Activated naive CD4-positive, alpha-beta T cell treated with anti-CD3 and anti-CD28 coated beads, Interleukin-2, amount 50 U/mL, for 24 hours (primary cell): ENCODE measurements at regions not wholly inside any gene's neighbourhood (a gene's known extent, or its start where the extent isn't known, plus 50 kb on each side); places are given as distances from the start of the nearest gene placed in this dataset.

Experiments used
- H3K27ac Mint-ChIP-seq: one replicate; pipeline ENCODE4 v1.8.0; 2021; ENCODE audit warnings: mild to moderate bottlenecking, mixed read lengths
- H3K27me3 Mint-ChIP-seq: one replicate; pipeline ENCODE4 v1.8.0; 2021; ENCODE audit warnings: mixed read lengths
- H3K36me3 Mint-ChIP-seq: one replicate; pipeline ENCODE4 v1.8.0; 2021; ENCODE audit warnings: mixed read lengths
- H3K4me1 Mint-ChIP-seq: one replicate; pipeline ENCODE4 v1.8.0; 2021; ENCODE audit warnings: mixed read lengths
- H3K4me3 Mint-ChIP-seq: one replicate; pipeline ENCODE4 v1.8.0; 2021; ENCODE audit warnings: mild to moderate bottlenecking, mixed read lengths
- H3K9me3 Mint-ChIP-seq: one replicate; pipeline ENCODE4 v1.8.0; 2021; ENCODE audit warnings: mixed read lengths

DNA sequence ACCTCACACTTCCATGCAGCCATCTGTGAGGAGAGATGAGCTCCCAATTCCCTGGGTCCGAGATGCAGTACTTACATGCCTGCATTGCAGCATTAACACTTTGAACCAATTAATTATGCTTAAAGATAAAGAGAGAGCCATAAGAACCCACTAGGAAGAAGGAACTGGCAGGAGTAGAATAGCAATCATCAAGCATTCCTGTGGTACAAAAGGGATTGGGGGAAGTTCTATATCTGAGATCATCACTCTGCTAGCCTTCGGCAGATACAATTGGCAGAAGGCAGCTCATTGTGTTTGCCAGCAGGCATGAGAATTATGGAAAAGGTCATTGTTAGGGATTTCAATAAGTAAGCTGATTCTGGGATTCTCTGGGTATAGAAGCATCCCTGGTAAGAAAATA lies 891.4 kb downstream of the NTRK3 start:
- no peaks in the 10 kb centered on the region for H3K36me3 Mint-ChIP-seq
- no peaks in the 10 kb centered on the region for H3K4me1 Mint-ChIP-seq
- H3K9me3 Mint-ChIP-seq, result no peaks in the 10 kb centered on the region
- H3K27ac Mint-ChIP-seq, result no peak overlapping the region
- no peak overlapping the region for H3K4me3 Mint-ChIP-seq
- no peaks in the 10 kb centered on the region for H3K27me3 Mint-ChIP-seq

DNA sequence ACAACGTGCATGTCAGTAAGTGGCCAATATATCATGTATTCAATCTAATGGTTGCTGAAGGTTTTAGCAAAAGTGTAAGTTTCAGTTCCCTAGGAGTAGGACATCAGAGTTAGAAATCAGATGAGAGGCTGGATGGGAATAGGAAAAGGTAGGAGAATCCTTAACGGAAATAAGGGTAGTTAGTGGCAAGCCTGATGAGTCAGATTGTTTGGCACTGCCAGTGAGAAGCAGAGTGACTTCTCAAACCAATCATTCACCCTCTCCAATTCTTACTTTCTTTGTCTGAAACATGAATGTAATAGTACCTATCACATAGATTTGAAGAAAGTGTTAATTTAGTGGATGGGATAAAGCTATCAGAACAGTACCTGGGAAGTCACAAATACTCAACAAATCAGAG lies 894.0 kb downstream of the NTRK3 start:
- H3K27ac Mint-ChIP-seq, result no peak overlapping the region
- H3K4me3 Mint-ChIP-seq, result no peak overlapping the region
- H3K9me3 Mint-ChIP-seq, result no peaks in the 10 kb centered on the region
- no peaks in the 10 kb centered on the region for H3K36me3 Mint-ChIP-seq
- no peaks in the 10 kb centered on the region for H3K27me3 Mint-ChIP-seq
- H3K4me1 Mint-ChIP-seq, result no peaks in the 10 kb centered on the region

DNA sequence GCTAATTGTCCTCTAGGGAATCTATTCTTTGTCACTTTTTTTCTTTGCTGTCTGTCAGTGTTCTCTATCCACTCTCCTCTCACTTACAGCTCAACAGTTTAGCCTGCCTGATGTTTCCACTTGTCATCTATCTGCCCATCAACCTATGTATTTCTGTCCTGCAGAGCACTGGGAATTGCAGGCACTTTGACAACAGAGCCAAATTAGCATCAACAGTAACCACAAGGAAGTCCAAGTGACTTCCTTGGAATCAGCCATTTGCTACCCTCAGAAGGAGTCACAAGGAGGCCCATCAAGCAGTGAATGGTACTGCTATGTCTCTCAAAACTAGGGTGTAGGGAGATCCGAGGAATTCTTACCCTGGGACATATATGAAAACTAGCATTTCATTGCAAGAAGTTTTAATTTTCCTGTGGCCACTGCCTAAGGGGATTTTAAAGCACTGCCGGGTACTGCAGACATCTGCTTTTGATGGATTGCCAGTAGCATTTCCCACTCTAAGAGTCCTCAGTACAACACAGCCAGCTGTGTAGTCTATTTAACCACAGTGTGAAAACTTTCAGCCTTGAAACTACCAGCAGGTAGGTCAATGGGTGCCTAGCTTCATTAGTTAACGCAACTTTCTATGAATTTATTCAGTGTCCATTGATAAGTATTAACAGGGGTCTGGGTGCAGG lies 898.8 kb downstream of the NTRK3 start:
- no peak overlapping the region for H3K27ac Mint-ChIP-seq
- H3K36me3 Mint-ChIP-seq, result no peaks in the 10 kb centered on the region
- no peaks in the 10 kb centered on the region for H3K27me3 Mint-ChIP-seq
- no peak overlapping the region for H3K4me3 Mint-ChIP-seq
- H3K4me1 Mint-ChIP-seq, result no peaks in the 10 kb centered on the region
- no peaks in the 10 kb centered on the region for H3K9me3 Mint-ChIP-seq

DNA sequence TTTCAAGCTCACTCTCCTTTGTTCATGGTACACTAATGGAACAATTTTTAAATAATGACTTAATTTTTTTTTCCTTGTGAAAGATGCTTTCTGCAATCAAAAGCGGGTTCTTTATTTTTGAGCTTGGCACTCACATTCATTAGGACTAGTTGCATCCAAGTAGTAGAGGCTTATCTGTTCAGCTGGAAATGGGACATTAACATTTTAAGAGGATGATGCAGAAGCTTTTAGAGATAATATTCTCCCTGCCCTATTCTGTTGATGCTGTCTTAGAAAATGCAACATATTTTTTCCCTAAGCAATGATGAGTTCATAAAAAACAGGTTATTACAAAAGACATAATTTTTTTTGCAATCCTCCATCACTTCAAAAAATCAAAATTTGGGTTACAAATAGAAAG lies 900.6 kb downstream of the NTRK3 start:
- no peaks in the 10 kb centered on the region for H3K36me3 Mint-ChIP-seq
- H3K27ac Mint-ChIP-seq, result no peak overlapping the region
- H3K4me3 Mint-ChIP-seq, result no peak overlapping the region
- no peaks in the 10 kb centered on the region for H3K4me1 Mint-ChIP-seq
- H3K27me3 Mint-ChIP-seq, result no peaks in the 10 kb centered on the region
- no peaks in the 10 kb centered on the region for H3K9me3 Mint-ChIP-seq

DNA sequence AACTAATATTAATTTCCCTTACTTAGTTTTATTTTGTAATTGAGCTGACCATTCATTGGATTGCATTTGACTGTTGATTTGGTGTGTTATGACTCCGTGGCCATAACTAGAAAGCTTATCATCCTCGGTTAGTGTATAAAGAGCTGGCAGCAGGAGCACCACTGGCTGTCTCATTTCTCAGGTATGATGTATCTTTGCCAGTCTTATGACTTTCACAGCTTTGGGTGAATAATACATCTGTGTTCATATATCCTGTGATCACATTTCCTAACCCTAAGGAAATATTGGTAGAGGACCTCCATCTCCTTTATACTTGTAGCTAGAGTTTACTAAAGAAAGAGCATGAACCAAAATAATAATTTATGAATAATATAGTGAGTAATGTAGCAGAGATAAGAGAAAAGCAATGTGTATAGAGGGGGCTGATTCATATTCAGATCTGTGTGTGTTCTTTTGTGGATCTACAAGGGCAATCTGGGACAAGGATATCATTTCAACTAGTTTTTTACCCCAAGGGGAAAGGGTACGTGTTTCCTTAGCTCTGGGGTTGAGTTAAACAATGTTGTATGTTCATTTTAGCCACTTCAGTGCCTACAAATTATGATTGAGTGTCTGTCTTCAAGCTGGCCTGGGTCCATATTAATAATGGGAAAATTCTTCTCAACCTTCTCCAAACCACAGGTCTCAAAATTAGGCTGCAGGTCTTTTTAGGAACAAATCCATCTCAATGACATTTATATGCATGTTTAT lies 901.7 kb downstream of the NTRK3 start:
- Mint-ChIP-seq H3K4me1 (no peaks in the 10 kb centered on the region), H3K27ac (no peak overlapping the region), H3K9me3 (no peaks in the 10 kb centered on the region), H3K4me3 (no peak overlapping the region), H3K36me3 (no peaks in the 10 kb centered on the region), H3K27me3 (no peaks in the 10 kb centered on the region)

DNA sequence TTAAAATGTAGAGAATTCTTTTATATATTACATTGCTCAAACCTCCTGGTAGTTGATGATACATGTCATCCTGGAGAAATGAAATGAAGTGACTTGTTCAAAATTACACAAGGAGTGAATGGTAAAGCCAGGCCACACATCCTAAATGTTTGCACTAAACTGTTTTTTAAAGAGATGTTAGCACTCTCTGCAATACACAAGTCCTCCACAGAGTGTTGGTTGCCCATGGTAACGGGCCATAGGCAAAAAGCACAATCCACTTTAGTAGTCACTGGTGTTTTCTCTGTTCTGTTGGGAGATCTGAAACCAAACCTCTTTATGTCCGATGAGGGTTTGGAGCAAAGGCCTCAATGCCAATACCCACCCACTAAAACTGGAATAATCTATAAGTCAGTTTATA lies 907.4 kb downstream of the NTRK3 start:
- H3K4me3 Mint-ChIP-seq, result no peak overlapping the region
- H3K4me1 Mint-ChIP-seq, result no peaks in the 10 kb centered on the region
- no peak overlapping the region for H3K27ac Mint-ChIP-seq
- H3K27me3 Mint-ChIP-seq, result peaks cover 2% of the 10 kb centered on the region
- no peaks in the 10 kb centered on the region for H3K9me3 Mint-ChIP-seq
- no peaks in the 10 kb centered on the region for H3K36me3 Mint-ChIP-seq

DNA sequence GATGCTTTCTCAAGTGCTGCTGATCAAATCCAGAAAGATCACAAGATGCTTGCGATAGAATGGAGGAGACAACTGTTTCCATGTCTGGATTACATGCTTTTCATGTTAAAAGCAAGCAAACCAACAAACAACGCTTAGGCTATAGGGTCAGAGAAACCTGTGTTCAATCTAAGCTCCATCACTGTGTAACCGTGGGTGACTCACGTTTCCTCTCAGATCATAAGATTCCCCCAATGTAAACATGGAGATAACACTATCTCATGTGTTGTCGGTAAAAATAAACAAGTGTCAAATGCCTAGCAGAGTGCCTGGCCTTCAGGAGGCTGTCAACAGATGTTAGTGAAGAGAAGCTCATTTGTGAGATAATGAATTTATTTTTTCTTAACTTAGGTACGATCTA lies 907.8 kb downstream of the NTRK3 start:
- Mint-ChIP-seq H3K9me3 (no peaks in the 10 kb centered on the region), H3K27ac (no peak overlapping the region), H3K36me3 (no peaks in the 10 kb centered on the region), H3K4me1 (no peaks in the 10 kb centered on the region), H3K4me3 (no peak overlapping the region), H3K27me3 (peaks cover 2% of the 10 kb centered on the region)

DNA sequence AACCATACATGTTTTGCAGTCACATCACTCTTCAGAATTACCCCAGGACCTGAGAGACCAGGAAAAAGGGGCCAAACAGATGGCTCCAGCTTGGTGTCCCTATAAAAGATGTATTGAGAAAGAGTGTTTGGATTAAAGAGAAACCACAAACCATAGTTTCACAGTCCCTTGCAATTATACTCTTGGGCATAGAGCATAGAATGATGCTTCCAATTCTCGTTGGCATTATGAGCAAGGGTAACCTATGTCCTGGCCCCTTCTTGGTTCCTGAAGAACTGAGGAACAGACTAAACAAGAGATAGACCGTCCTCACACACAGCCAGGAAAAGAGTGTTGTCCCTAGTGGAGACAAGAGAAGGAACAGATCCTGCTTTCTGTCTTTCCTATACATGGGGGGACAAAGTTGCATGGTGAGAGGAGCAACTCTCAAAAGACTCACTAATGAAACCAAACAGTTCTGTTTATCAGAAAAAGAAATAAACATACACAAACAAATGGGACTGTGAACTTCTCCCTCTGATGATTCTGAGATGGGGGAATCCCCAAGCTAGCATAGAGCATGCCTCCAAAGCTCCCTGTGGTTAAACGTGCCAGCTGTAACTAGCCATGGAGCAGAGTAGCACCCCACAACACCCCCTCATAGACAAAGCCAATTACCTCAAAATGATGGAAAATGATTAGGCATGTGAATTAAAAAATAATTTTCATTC lies 908.6 kb downstream of the NTRK3 start:
- Mint-ChIP-seq H3K4me3 (no peak overlapping the region), H3K9me3 (no peaks in the 10 kb centered on the region), H3K27ac (no peak overlapping the region), H3K36me3 (no peaks in the 10 kb centered on the region), H3K27me3 (peaks cover 2% of the 10 kb centered on the region), H3K4me1 (no peaks in the 10 kb centered on the region)

DNA sequence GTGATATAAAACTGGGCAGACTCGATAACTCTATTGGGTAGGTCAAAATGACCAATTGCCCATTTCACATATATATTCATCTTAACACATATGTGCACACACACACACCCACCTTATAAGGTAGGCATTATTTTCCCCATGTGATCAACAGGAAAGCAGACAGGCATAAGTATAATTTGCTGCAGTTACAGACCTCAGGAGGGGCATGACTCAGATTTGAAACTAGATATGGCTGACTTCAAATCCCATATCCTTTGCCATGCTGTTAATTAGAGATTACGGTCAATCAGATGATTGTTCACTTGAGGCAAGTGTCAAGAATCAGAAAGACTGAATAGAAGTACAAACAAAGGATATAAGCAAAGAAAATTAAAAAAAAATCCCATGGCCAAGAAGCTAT lies 910.6 kb downstream of the NTRK3 start:
- H3K4me1 Mint-ChIP-seq, result no peaks in the 10 kb centered on the region
- H3K9me3 Mint-ChIP-seq, result peaks cover 5% of the 10 kb centered on the region
- no peak overlapping the region for H3K27ac Mint-ChIP-seq
- no peaks in the 10 kb centered on the region for H3K36me3 Mint-ChIP-seq
- H3K27me3 Mint-ChIP-seq, result peaks cover 6% of the 10 kb centered on the region
- no peak overlapping the region for H3K4me3 Mint-ChIP-seq

DNA sequence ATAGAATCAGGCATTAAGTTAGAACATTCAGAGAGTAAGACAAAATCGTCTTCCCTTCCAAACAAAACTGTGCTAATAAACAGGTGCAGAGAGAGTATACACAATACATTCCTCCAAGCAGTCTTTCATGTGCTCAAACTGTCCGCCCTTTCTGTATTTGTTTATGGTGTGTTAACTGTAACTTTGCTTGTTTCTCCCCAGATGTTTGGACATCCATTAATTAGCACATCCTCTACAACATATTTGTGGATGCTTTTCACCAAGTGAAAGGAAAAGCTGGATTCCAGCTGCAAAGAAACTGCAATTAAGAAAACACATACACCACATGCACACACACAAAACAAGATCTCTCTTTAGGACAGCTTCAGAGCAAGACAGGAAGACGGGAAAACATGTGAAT lies 912.6 kb downstream of the NTRK3 start:
- peaks cover 5% of the 10 kb centered on the region for H3K9me3 Mint-ChIP-seq
- no peaks in the 10 kb centered on the region for H3K36me3 Mint-ChIP-seq
- H3K4me1 Mint-ChIP-seq, result no peaks in the 10 kb centered on the region
- no peak overlapping the region for H3K27ac Mint-ChIP-seq
- no peak overlapping the region for H3K4me3 Mint-ChIP-seq
- H3K27me3 Mint-ChIP-seq, result peaks cover 6% of the 10 kb centered on the region

DNA sequence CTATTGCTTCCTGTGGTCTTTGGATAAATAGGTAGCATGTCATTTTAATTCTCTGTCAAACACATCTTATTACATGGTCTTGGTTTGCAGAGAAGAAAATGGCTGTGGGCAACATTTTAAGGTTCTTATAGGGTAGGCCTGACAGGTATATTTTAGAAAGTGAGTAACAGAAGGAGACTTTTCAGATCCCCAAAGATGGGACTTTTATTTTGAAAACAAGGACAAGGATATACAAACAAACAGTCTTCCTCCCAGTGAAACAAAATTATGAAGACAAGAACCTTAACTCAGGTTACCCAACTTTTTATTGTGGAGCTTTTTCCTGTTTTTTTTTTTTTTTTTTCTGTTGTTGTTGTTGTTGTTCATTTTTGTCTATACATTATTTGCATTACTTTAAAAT lies 916.2 kb downstream of the NTRK3 start:
- no peak overlapping the region for H3K27ac Mint-ChIP-seq
- no peaks in the 10 kb centered on the region for H3K36me3 Mint-ChIP-seq
- H3K27me3 Mint-ChIP-seq, result peaks cover 6% of the 10 kb centered on the region
- H3K4me3 Mint-ChIP-seq, result no peak overlapping the region
- H3K4me1 Mint-ChIP-seq, result no peaks in the 10 kb centered on the region
- peaks cover 6% of the 10 kb centered on the region for H3K9me3 Mint-ChIP-seq

DNA sequence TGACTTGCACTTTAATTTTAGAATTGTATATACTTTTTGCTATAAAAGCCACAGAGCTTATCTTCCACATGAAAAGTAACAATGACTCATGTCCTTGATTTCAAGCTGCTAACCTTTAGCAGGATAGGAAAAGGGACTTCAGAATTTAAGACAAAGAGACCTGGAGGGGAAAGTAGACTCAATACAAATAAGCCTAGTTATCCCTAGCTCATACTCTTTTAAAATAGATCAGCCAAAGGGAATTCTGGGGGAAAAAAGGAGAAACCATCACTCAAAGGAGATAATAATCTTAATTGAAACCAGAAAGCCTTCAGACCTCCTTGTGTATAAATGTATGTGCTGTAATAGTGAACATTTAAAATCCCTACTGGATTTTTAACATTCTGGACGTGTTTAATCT lies 930.3 kb downstream of the NTRK3 start:
- Mint-ChIP-seq H3K36me3 (no peaks in the 10 kb centered on the region), H3K27me3 (peaks cover 2% of the 10 kb centered on the region), H3K4me3 (no peak overlapping the region), H3K27ac (no peak overlapping the region), H3K4me1 (no peaks in the 10 kb centered on the region), H3K9me3 (no peaks in the 10 kb centered on the region)

DNA sequence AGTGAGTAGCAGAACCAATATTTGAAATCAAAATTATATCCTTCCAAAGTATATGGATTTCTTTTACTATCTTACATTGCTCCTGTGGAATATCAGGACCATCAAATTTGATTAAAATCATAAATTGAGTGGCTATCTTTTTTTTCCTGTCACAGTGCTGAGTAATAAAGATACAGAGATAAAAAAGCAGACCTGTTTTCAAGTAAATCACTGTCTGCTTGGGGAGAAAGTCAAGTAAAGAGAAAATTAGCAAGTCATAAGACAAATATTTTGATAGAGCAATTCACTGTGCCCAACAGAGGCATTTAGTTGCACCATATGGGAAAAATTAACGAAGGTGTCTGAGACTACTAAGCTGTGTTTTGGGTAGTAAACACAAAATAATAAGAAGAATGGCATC lies 933.7 kb downstream of the NTRK3 start:
- H3K27ac Mint-ChIP-seq, result no peak overlapping the region
- H3K27me3 Mint-ChIP-seq, result peaks cover 7% of the 10 kb centered on the region
- no peaks in the 10 kb centered on the region for H3K4me1 Mint-ChIP-seq

DNA sequence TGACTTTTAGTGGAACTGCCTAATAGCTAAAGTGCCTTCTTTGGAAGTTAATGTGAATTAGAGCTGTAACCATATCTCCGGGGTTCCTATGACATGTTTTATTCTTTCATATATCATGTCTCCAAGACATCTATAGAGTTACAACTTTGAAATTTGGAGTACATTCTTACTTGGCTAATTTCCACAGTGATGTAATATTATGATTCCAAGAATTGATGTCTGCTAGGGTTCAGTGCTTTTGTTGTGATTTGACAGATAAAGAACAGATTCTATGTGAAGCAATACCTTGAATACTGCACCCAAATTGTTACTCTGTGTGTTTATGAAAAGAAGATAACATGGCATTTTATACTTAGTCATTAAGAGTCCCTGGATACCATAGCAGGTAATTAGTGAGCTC lies 934.3 kb downstream of the NTRK3 start:
- Mint-ChIP-seq H3K36me3 (no peaks in the 10 kb centered on the region), H3K4me3 (no peak overlapping the region), H3K27ac (no peak overlapping the region), H3K4me1 (no peaks in the 10 kb centered on the region), H3K9me3 (no peaks in the 10 kb centered on the region), H3K27me3 (peaks cover 7% of the 10 kb centered on the region)

More for the DNA sequence above, 933.7 kb downstream of the NTRK3 start:
- Mint-ChIP-seq H3K9me3 (no peaks in the 10 kb centered on the region), H3K4me3 (no peak overlapping the region), H3K36me3 (no peaks in the 10 kb centered on the region)

DNA sequence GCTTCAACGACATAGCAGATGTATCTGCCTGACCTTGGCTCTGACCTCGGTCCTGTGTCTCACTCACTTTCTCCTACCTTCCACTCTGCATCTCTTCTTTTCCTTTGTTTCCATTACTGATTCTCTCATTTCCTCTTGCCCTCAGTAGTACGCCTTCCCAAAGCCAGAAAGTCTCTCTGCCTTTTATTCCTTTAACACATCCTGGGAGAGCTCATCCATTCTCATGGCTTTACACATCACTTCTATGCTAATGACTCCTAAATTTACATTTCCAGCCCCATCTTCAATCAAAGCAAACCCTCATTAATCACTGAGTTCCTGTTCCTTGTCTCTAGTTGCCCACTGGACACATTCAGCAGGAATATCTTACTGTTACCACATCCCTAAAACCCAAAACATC lies 938.6 kb downstream of the NTRK3 start:
- Mint-ChIP-seq H3K9me3 (no peaks in the 10 kb centered on the region), H3K36me3 (no peaks in the 10 kb centered on the region), H3K27me3 (peaks cover 7% of the 10 kb centered on the region), H3K27ac (no peak overlapping the region), H3K4me3 (no peak overlapping the region), H3K4me1 (no peaks in the 10 kb centered on the region)

DNA sequence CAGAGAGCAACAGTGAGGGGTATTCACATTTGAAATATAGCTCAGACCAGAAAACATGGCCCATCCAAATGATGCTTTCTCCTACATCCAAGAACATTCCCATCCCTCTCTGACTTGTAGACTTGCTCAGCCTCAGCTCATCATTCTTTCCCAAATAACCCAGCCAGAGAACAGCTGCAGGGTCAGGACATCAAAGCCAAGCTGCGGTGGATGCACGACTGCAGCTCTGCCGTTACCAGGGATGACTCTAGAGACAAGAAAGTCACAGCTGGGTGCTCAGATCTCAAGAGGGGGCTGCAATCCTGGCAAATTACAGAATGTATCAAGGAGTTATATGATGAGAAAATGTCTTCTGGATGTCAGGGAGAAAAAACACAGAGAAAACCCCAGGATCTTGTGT lies 944.3 kb downstream of the NTRK3 start:
- Mint-ChIP-seq H3K4me1 (no peaks in the 10 kb centered on the region), H3K27me3 (no peaks in the 10 kb centered on the region), H3K36me3 (no peaks in the 10 kb centered on the region), H3K4me3 (no peak overlapping the region), H3K9me3 (no peaks in the 10 kb centered on the region), H3K27ac (no peak overlapping the region)
